SK-N-SH (cell line): ENCODE measurements at regions not wholly inside any gene's neighbourhood (a gene's known extent, or its start where the extent isn't known, plus 50 kb on each side); places are given as distances from the start of the nearest gene placed in this dataset.

Experiments used
- CTCF ChIA-PET: fragments of 300-600, 350-600 bp; formaldehyde crosslinking; extraction: SDS; loops from one replicate; lab custom pipeline; 2021; lab: Yijun Ruan, JAX
- POLR2A ChIA-PET: fragments of 350-600 bp; sonication (Branson Sonifier 250); formaldehyde crosslinking; extraction: SDS; loops from one replicate; lab custom pipeline; 2020; ENCODE audit warnings: antibody characterized with exemption, inconsistent platforms; lab: Yijun Ruan, JAX
- DNase-seq: peaks from one replicate; pipeline ENCODE4 v3.0.0; 2012
- H2AFZ ChIP-seq: fragments of 200-600 bp; sonication (generic); 2 replicates; pipeline ENCODE4 v1.8.1; 2016; ENCODE audit warnings: antibody characterized with exemption, mild to moderate bottlenecking, low read depth
- H3F3A ChIP-seq: fragments of 200-600 bp; sonication (generic); replicated peaks from 2 replicates; pipeline ENCODE3; 2016; ENCODE audit warnings: antibody characterized with exemption, mild to moderate bottlenecking; ENCODE audit not compliant: insufficient read depth
- H3K27ac ChIP-seq, 2 experiments: fragments of 200-500 bp in 1 of 2; fragments of 200-600 bp in 1 of 2; sonication (Bioruptor generic) in 1 of 2; sonication (generic), shearing (Covaris generic) in 1 of 2; 2 replicates each; pipeline versions ENCODE4 v1.5.1 to v1.6.1; 2014 to 2016; ENCODE audit warnings: low read depth in 2 of 2, inconsistent platforms in 1 of 2, low read length in 1 of 2, mild to moderate bottlenecking in 1 of 2, mixed read lengths in 1 of 2
- H3K27me3 ChIP-seq: fragments of 200-600 bp; sonication (generic), shearing (Covaris generic); 2 replicates; pipeline ENCODE4 v1.6.1; 2016; ENCODE audit warnings: mixed run types; ENCODE audit not compliant: insufficient read depth
- H3K36me3 ChIP-seq, 2 experiments: fragments of 200-500 bp in 1 of 2; fragments of 200-600 bp in 1 of 2; sonication (Bioruptor generic) in 1 of 2; sonication (generic) in 1 of 2; replicated peaks in 1 of 2; 2 replicates each; pipeline versions ENCODE3 to v1.5.1; 2014 to 2016; ENCODE audit warnings: low read length in 1 of 2, mild to moderate bottlenecking in 1 of 2; ENCODE audit not compliant: insufficient read depth in 2 of 2, control insufficient read depth in 1 of 2
- H3K4me1 ChIP-seq, 2 experiments: fragments of 200-500 bp in 1 of 2; fragments of 200-600 bp in 1 of 2; sonication (Bioruptor generic) in 1 of 2; sonication (generic), shearing (Covaris generic) in 1 of 2; 2 replicates each; pipeline versions ENCODE4 v1.5.1 to v1.6.1; 2014 to 2016; ENCODE audit warnings: low read depth in 1 of 2, low read length in 1 of 2, mixed run types in 1 of 2; ENCODE audit not compliant: insufficient read depth in 2 of 2, control insufficient read depth in 1 of 2
- H3K4me2 ChIP-seq: fragments of 200-600 bp; sonication (generic), shearing (Covaris generic); 2 replicates; pipeline ENCODE4 v1.6.1; 2017; ENCODE audit warnings: mixed run types
- H3K4me3 ChIP-seq, 2 experiments: fragments of 200-500 bp in 1 of 2; fragments of 200-600 bp in 1 of 2; sonication (Bioruptor generic) in 1 of 2; sonication (generic), shearing (Covaris generic) in 1 of 2; 2 replicates each; pipeline versions ENCODE4 v1.5.1 to v1.8.1; 2014 to 2016; ENCODE audit warnings: low read depth in 2 of 2, inconsistent platforms in 1 of 2, low read length in 1 of 2, mild to moderate bottlenecking in 1 of 2, mixed read lengths in 1 of 2, moderate library complexity in 1 of 2
- H3K79me2 ChIP-seq: fragments of 200-600 bp; sonication (generic); 2 replicates; pipeline ENCODE4 v1.8.1; 2017; ENCODE audit warnings: mild to moderate bottlenecking; ENCODE audit not compliant: insufficient read depth
- H3K9ac ChIP-seq: fragments of 200-600 bp; sonication (generic); 2 replicates; pipeline ENCODE4 v1.6.1; 2017; ENCODE audit warnings: mixed run types
- H3K9me2 ChIP-seq: fragments of 200-600 bp; sonication (generic); 2 replicates; pipeline ENCODE4 v1.6.1; 2017; ENCODE audit warnings: mixed run types
- H3K9me3 ChIP-seq: fragments of 200-600 bp; sonication (generic); 2 replicates; pipeline ENCODE4 v1.6.1; 2017; ENCODE audit warnings: mixed run types, mild to moderate bottlenecking, moderate library complexity
- H4K20me1 ChIP-seq: fragments of 200-600 bp; sonication (generic); 2 replicates; pipeline ENCODE4 v1.6.1; 2017; ENCODE audit warnings: mild to moderate bottlenecking, mixed run types; ENCODE audit not compliant: insufficient read depth
- CHD2 ChIP-seq: fragments of 150-350 bp; IDR thresholded peaks from 2 replicates; pipeline ENCODE4 v1.6.1; 2018; ENCODE audit warnings: low read length; ENCODE audit not compliant: partially characterized antibody
- CTCF ChIP-seq: fragments of 200-600 bp; sonication (generic); IDR thresholded peaks from 2 replicates; pipeline ENCODE4 v1.6.1; 2017; ENCODE audit warnings: antibody characterized with exemption, mild to moderate bottlenecking, moderate library complexity
- ELF1 ChIP-seq: IDR thresholded peaks from 2 replicates; pipeline ENCODE4 v1.4.0; 2012
- FOXM1 ChIP-seq: IDR thresholded peaks from 2 replicates; pipeline ENCODE4 v1.4.0; 2012; ENCODE audit warnings: low read depth, mild to moderate bottlenecking
- GABPA ChIP-seq: IDR thresholded peaks from 2 replicates; pipeline ENCODE4 v1.4.0; 2012; ENCODE audit warnings: low read depth, mild to moderate bottlenecking
- GATA2 ChIP-seq: sonication (generic); formaldehyde crosslinking; IDR thresholded peaks from 2 replicates; pipeline ENCODE4 v1.5.0; 2020; ENCODE audit warnings: mild to moderate bottlenecking, missing genetic modification reagents
- JUND ChIP-seq: IDR thresholded peaks from 2 replicates; pipeline ENCODE4 v1.4.0; 2012
- MAX ChIP-seq: IDR thresholded peaks from 2 replicates; pipeline ENCODE4 v1.4.0; 2012; ENCODE audit warnings: low read depth
- MXI1 ChIP-seq: IDR thresholded peaks from 2 replicates; pipeline ENCODE4 v1.6.1; 2012; ENCODE audit warnings: mild to moderate bottlenecking, low read depth, low read length, improper control_type of control experiment
- NRF1 ChIP-seq: IDR thresholded peaks from 2 replicates; pipeline ENCODE4 v1.6.1; 2012; ENCODE audit warnings: low read depth, mild to moderate bottlenecking, low read length
- RAD21 ChIP-seq: IDR thresholded peaks from 2 replicates; pipeline ENCODE4 v1.6.1; 2012; ENCODE audit warnings: mild to moderate bottlenecking, low read length
- RCOR1 ChIP-seq: fragments of 150-350 bp; IDR thresholded peaks from 2 replicates; pipeline ENCODE4 v1.6.1; 2017; ENCODE audit warnings: antibody characterized with exemption, low read length
- REST ChIP-seq: IDR thresholded peaks from 2 replicates; pipeline ENCODE4 v1.6.1; 2012; ENCODE audit warnings: mild to moderate bottlenecking, low read depth, low read length, moderate library complexity
- RXRA ChIP-seq: IDR thresholded peaks from 2 replicates; pipeline ENCODE4 v1.4.0; 2012; ENCODE audit warnings: low read depth, mild to moderate bottlenecking, borderline replicate concordance
- TCF12 ChIP-seq: IDR thresholded peaks from 2 replicates; pipeline ENCODE4 v1.4.0; 2012
- WGBS: methylation state at CpG from one replicate; pipeline ENCODE4 v1.1.6; 2017; ENCODE audit warnings: low lambda C conversion rate; 5-methylcytosine and 5-hydroxymethylcytosine counted together
- TF ChIP-seq, protein P1 (sequence below): IDR thresholded peaks from 2 replicates; pipeline ENCODE4; 2012

- H3K4me3 ChIP-seq, result no peak overlapping the region
- no peak for TF ChIP-seq RAD21
- H3K4me1 ChIP-seq, result no peaks in the 10 kb centered on the region; a peak in 1 of 4 replicates
- no peaks in the 10 kb centered on the region for H3K36me3 ChIP-seq
- no peak overlapping the region for H3K27ac ChIP-seq
- H3K79me2 ChIP-seq, result no peaks in the 10 kb centered on the region
- no peak for DNase-seq
- H3K9me2 ChIP-seq, result no peaks in the 10 kb centered on the region
- H2AFZ ChIP-seq, result no peak overlapping the region
- no peak overlapping the region for H3K4me2 ChIP-seq
- H3K9me3 ChIP-seq, result no peaks in the 10 kb centered on the region
- H3K27me3 ChIP-seq, result no peaks in the 10 kb centered on the region
- no peaks in the 10 kb centered on the region for H4K20me1 ChIP-seq
- H3K9ac ChIP-seq, result no peak overlapping the region
- ChIA-PET POLR2A (no interaction called here), CTCF (no interaction called here)
- H3F3A ChIP-seq, result no peaks in the 10 kb centered on the region
Measured at GRCh38 chr3:28950614-28951013, 330.3 kb upstream of the RBMS3 start.

GRCh38 chr3:28951772-28952556, 328.9 kb upstream of the RBMS3 start:
- Histone ChIP-seq H3K4me2 (no peak overlapping the region), H3K27me3 (no peaks in the 10 kb centered on the region), H4K20me1 (no peaks in the 10 kb centered on the region), H3K4me1 (no peaks in the 10 kb centered on the region; a peak in 1 of 4 replicates), H3K4me3 (no peak overlapping the region), H3K9me3 (no peaks in the 10 kb centered on the region), H3K9me2 (no peaks in the 10 kb centered on the region), H3K9ac (no peak overlapping the region), H3K36me3 (no peaks in the 10 kb centered on the region), H3K27ac (no peak overlapping the region), H3K79me2 (no peaks in the 10 kb centered on the region), H2AFZ (no peak overlapping the region), H3F3A (no peaks in the 10 kb centered on the region)
- POLR2A ChIA-PET, result no interaction called here
- DNase-seq, result no peak
- WGBS, result 80% methylated on average over 4 of the region's 4 CpGs
- TF ChIP-seq FOXM1, result no peak
- no peak for TF ChIP-seq GABPA
- no peak for TF ChIP-seq MXI1
- TF ChIP-seq CTCF, result no peak
- TF ChIP-seq TCF12, result no peak
- CTCF ChIA-PET, result no interaction called here

GRCh38 chr3:28958656-28959055, 322.2 kb upstream of the RBMS3 start:
- ChIA-PET CTCF (interaction anchor here (1.6 kb wide), 1 partner anchor 42 kb away, joined by 7 read pairs; no protein-coding TSS in a partner anchor), POLR2A (no interaction called here)
- Histone ChIP-seq H3K36me3 (no peaks in the 10 kb centered on the region), H3K9ac (no peak overlapping the region), H3K4me2 (no peak overlapping the region), H3K27ac (no peak overlapping the region), H3K27me3 (no peaks in the 10 kb centered on the region), H4K20me1 (no peaks in the 10 kb centered on the region), H3K4me3 (no peak overlapping the region), H3K9me3 (no peaks in the 10 kb centered on the region), H3F3A (no peaks in the 10 kb centered on the region), H3K79me2 (no peaks in the 10 kb centered on the region), H3K4me1 (no peaks in the 10 kb centered on the region), H3K9me2 (no peaks in the 10 kb centered on the region), H2AFZ (no peak overlapping the region)
- whole genome bisulfite sequencing, result 39% methylated on average over 3 of the region's 3 CpGs
- no peak for DNase-seq
- TF ChIP-seq RXRA, result no peak
- TF ChIP-seq RCOR1, result no peak
- TF ChIP-seq TCF12, result no peak
- TF ChIP-seq, protein P1, sequence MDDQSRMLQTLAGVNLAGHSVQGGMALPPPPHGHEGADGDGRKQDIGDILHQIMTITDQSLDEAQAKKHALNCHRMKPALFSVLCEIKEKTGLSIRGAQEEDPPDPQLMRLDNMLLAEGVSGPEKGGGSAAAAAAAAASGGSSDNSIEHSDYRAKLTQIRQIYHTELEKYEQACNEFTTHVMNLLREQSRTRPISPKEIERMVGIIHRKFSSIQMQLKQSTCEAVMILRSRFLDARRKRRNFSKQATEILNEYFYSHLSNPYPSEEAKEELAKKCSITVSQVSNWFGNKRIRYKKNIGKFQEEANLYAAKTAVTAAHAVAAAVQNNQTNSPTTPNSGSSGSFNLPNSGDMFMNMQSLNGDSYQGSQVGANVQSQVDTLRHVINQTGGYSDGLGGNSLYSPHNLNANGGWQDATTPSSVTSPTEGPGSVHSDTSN, result no peak
- TF ChIP-seq ELF1, result no peak
- no peak for TF ChIP-seq GATA2 (CRISPR knock-in tag)
- TF ChIP-seq NRF1, result no peak
- no peak for TF ChIP-seq JUND
- no peak for TF ChIP-seq FOXM1
- TF ChIP-seq REST, result no peak
- TF ChIP-seq GABPA, result no peak
- no peak for TF ChIP-seq CHD2
- no peak for TF ChIP-seq MAX
